Embryonic facial prominence (tissue), 1 donor: ENCODE measurements at regions not wholly inside any gene's neighbourhood (a gene's known extent, or its start where the extent isn't known, plus 50 kb on each side); places are given as distances from the start of the nearest gene placed in this dataset.
"Not testable (repeated sequence)": the region's sequence is repeated elsewhere in the genome, so short reads cannot be mapped to it uniquely, and the experiment has no call there.

Source experiments
- DNase-seq: peaks from one replicate; pipeline ENCODE4 v3.0.0-alpha.2; 2016; ENCODE audit errors: extremely low spot score

DNA sequence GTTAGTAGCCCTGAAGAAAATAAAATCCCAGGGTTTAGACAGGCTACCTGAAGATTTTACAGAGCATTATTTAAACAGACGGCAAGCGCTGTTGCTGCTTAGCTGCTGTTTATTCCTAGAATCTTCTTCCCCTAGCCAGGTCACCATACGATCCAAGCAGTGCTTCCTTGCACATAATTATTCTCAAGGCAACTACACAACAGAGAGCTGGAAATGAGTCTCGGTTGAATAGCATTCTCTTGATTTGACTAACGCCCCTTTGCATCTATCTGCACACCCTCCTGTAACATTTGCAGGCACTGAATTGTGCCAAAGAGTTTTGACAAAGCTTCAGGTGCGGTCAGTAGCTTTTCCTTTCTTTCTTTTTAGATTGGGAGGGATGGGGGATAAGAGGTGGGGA lies 564.4 kb downstream of the TBL1XR1 start:
- no peak for DNase-seq

GRCh38 chr3:176631165-176631564 lies 566.1 kb downstream of the TBL1XR1 start:
- DNase-seq, result no peak

DNA sequence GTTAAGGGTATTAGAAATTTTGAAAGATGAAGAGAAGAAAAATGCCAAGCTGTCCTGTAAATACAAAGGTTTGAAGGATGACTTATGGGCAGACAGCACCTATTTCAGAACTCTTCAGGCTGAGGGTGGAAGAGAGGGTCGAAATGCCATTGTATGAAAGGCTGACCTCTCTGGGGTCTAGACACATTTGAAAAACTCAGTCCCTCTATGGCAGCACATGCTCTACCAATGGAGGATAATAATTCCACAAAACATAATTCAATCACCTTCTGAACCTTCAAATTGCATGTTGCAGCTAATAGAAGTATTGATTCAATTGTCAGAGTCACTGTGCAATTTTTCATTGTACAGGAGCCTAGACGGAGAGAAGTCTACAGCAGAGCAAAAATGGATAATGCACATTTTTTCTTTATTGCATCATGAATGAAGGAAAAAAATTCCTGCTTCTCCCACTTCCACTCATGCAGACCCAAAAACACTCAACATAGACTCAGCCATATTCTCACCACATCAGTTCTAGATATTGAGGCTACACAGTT lies 569.1 kb downstream of the TBL1XR1 start:
- no peak for DNase-seq

DNA sequence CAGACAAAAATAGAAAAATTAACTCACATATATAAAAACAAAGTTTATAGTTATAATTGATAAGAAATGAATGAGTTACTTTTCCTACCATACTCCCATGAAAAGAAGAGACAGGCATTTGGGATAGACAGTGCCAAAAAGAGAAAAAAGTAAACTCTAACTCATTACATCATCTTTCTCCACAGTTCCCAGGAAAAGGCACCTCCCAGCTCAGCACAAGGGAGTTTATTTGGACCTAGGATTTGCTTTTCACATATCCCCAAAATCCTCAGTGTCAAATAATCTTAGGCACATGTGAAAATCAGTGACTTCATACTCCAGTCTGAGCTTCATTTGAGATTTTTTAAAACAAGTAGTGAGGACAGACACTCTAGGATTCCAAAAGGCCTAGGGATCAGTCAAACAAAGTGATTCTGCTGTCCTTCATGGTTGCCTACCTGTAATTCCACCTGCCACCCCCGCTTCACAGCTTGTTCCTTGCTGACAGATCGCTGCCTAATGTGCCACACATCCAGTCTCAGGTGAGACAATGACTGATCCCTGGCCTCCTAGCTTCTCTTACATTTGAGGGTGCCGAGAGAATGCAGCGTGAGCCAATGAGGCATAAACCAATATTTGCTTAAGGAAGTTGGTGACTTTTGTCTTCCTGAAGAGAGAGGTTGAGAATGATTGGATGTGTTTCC lies 573.7 kb downstream of the TBL1XR1 start:
- no peak for DNase-seq

DNA sequence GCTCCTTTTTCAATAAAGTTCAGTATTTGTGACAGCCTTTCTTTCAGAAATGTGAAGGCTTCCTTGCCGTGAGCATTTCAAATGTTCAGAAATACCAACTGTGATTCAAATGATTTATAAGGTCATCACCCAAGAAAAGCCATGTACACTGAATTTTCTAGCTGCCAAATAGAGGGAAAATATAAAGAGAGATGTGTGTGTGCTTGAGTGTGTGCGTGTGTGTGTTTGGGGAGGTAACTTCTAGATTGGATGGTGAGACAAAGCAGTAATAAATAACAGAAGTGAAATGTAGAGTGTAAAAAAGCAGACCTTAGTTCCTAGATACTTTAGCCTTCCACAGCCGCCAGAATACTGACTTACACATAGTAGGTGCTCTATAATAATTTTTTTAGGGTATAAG lies 577.4 kb downstream of the TBL1XR1 start:
- no peak for DNase-seq

DNA sequence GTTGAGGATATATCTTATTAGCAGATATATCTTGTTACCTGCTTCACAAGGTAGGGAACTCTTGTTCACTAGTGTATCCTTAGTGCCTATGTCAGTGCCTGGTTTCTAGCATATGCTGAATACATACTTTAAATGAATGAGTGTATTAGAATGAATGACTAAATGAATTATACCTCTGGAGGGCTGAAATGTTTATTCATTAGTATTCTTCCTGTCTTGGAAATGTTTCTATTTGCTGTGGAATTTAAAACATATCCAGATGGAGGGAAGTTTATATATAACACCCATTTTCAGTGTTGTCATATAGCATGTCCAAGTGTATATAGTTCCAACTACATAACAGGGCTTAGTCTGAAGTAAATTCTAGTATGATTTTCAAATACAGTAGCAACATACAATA lies 581.5 kb downstream of the TBL1XR1 start:
- no peak for DNase-seq

DNA sequence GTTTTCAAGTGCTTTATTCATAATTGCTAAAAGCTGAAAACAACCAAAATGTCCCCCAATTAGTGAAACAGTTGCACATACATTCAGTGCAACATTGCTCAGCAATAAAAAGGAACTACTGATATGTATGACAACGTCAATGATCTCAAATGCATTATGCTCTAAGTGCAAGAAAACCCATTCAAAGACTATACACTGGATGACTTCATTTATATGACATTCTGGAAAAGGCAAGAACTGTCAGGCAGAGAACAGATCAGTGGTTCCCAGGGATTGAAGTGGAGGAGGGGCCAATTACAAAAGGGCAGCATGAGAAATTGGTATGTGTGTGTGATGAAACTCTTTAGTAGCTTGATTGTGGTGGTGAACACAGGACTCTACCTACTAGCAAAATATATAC lies 585.6 kb downstream of the TBL1XR1 start:
- DNase-seq, result no peak

DNA sequence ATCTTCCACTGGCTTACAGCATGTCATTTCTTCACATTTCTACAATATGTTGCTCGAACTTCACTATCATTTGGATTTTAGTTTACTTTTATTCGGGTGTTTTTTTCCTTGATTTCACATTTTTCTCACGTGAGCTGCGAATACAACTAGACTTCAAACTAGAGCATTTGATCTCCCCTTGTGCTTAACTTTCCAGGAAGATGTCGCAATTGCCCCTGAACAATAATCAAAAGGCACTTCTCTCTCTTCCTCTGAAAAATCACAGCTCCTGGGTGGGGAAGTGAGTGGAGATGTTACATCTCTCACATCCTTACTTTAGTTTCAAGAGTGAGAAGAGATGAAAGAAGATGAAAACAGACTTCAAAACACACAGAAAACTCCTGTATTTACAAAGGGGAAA lies 587.9 kb downstream of the TBL1XR1 start:
- DNase-seq, result no peak

DNA sequence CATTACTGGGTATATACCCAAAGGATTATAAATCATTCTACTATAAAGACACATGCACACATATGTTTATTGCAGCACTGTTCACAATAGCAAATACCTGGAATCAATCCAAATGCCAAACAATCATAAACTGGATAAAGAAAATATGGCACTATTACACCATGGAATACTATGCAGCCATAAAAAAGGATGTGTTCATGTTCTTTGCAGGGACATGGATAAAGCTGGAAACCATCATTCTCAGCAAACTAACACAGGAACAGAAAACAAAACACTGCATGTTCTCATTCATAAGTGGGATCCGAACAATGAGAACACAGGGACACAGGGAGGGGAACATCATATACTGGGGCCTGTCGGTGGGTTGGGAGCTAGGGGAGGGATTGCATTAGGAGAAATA lies 591.7 kb downstream of the TBL1XR1 start:
- not testable (repeated sequence) for DNase-seq

GRCh38 chr3:176595307-176595706 lies 602.0 kb downstream of the TBL1XR1 start:
- DNase-seq, result no peak

DNA sequence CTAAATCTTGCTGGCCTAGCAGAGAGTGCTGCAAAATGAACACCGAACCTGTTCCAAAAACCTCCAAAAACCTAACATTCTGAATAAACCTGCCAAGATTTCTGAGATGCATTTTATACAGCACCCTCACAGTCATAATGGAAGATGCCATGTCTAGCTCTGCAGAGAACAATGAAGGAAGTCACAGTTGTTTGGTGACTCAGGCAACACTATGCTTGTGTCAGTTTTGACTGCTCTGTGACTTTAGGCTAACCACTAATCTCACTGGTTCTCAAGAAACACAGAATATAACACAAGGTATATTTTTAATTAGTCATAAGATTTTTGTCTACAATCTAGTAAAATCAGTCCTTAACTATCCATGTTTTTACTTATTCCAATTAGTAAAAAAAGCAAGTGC lies 606.6 kb downstream of the TBL1XR1 start:
- DNase-seq, result no peak

- DNase-seq, result no peak
These were observed 610.2 kb downstream of the TBL1XR1 start for GRCh38 chr3:176587089-176587488.

- DNase-seq, result no peak
These were observed 612.7 kb downstream of the TBL1XR1 start for GRCh38 chr3:176584413-176585176.

- DNase-seq, result no peak
These were observed 613.3 kb downstream of the TBL1XR1 start for GRCh38 chr3:176583956-176584355.

- no peak for DNase-seq
These were observed 615.7 kb downstream of the TBL1XR1 start for GRCh38 chr3:176581589-176581988.

- no peak for DNase-seq
These were observed 617.5 kb downstream of the TBL1XR1 start for GRCh38 chr3:176579711-176580185.

DNA sequence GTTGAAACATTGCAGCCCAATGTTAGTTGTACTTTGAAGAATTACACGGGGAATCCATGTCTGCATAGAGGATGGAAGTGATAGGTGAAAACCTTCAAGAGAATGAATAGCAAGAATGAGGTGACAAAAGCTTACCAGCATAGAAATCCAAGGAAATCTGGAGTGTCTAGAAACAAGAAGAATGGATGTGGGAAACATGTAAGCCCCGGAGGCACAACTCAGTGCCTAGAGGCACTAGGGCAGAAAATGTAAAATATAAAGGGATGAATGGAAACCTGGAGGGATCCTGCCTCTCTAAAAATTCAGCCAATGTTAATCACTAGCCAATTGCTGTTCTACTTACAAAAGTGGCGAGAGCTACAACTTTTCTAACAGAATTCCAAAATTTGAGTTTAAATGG lies 619.0 kb downstream of the TBL1XR1 start:
- no peak for DNase-seq

DNA sequence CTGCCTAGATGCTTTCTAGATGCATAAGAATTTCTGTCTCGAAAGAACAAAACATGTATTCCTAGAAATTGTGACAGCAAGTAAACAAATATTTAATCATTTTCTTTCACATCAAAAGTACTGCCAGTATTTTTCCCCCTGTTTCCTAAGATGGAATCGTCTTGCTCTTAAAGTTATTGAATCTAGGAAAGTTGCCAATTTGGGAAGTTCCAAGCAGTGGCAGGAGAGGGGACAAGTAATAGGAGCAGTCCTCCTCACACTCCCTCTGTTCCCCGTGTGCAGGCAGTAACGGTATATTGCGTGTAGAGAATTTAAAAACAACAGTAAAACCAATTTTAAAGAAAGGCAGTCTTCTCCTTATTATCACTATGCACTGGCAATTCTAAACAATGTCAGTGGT lies 619.8 kb downstream of the TBL1XR1 start:
- no peak for DNase-seq

- DNase-seq, result no peak
These were observed 622.5 kb downstream of the TBL1XR1 start for GRCh38 chr3:176574786-176575185.

DNA sequence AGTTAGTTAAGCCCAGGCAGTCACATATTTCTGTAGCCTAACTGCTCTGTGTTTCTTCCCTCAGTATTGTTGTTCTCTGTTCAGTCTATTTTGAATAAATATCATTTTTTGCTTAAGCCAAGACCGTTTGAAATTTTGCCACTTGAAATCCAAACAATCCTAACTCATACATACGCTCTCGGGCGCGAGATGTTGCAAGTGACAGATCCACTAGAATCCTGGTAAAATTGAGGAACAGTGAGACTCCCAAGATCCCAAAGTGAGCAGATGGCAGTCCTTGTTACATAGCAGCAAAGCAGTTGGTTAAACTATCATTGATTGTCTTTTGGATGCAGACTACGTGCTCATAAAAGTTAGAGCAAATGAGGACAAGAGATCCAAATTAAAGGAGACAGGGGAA lies 625.4 kb downstream of the TBL1XR1 start:
- no peak for DNase-seq

- no peak for DNase-seq
These were observed 626.3 kb downstream of the TBL1XR1 start for GRCh38 chr3:176570992-176571391.

GRCh38 chr3:176568189-176568588 lies 629.1 kb downstream of the TBL1XR1 start:
- no peak for DNase-seq

- no peak for DNase-seq
These were observed 630.5 kb downstream of the TBL1XR1 start for GRCh38 chr3:176566757-176567156.
